H54 (cell line): ENCODE measurements at regions not wholly inside any gene's neighbourhood (a gene's known extent, or its start where the extent isn't known, plus 50 kb on each side); places are given as distances from the start of the nearest gene placed in this dataset.

Experiments used
- DNase-seq: peaks from one replicate; pipeline ENCODE4 v3.0.0; 2011; ENCODE audit warnings: low spot score, mixed read lengths; ENCODE audit not compliant: insufficient read length
- FAIRE-seq: peaks from 3 replicates; lab custom pipeline; 2011; peaks lifted over from hg19 to GRCh38; lab: Jason Lieb, UNC
- POLR2A ChIP-seq: IDR thresholded peaks from 2 replicates; pipeline ENCODE4 v1.6.1; 2011; ENCODE audit warnings: low read depth, mild to moderate bottlenecking, low read length

DNA sequence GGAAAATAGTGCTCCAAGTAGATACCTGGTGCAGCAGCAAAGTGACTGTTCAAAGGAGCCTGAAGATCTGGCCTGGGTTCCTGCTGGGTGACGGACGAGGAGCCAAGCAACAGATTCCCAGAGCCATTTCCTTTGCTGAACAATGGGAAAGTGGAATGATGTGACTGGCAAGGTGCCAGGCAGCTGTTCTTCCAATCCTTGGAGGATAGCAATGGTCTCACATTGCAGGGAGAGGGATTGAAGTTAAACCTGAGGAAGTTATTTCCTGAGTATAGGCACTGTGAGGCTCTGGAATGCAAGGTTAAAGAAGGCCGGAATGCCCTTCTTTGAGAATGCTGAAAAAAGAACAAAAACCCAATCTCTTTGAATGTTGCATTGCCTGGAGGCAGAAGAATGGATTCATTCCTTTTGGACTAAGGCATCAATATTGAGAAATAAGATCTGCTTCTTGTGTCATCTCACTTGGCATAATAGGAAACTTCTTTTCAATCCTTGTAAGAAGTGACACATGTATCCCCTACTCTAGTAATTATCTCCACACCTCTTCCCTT is 223.8 kb downstream of the BLID start:
- no peak for TF ChIP-seq POLR2A
- FAIRE-seq (no peak), DNase-seq (no peak)

DNA sequence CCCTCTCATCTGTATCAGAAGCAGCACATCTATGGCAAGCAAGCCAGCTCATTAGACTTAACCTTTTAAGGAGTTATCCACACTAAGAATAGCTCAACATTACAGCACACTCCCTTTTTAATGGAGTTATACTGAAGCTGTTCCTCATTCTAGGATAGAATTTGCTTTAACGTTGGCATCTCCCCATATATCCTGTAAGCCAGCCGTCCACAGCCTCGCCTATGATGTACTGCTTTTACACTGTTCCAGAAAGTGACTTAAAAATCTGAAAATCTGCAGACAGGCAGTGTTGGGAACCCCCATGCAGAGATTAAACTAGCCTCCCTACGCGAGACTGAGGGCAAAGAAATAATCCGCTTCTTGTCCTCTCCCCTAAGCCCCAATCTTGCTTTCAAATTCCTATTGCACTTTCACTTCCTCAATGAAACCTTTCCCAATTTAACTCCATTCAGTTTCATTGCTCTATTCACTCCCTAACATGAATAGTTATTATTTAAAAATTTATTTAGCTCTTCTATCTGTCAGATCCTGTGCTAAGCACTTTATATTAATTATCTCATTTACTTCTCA is 225.0 kb downstream of the BLID start:
- FAIRE-seq (no peak), DNase-seq (no peak)
- TF ChIP-seq POLR2A = no peak

DNA sequence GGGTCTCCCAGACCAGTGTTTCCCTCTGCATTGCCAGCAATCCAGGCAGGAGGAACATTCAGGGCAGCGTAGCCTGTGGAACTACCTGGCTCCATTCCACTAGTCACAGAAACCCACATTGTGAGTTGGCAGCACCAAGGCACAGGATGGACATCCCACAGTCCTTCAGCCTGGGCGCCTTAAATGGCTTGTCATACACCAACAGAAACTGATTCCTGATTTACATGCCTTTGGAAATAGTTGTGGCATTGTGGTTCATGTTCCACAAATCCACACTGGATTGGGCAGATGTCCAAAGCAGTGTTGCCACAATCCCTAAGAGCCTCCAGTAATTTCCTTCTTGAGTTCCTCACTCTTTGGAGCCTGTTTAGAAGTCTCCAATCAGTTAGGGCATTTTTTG is 225.6 kb downstream of the BLID start:
- no peak for TF ChIP-seq POLR2A
- FAIRE-seq (peak; percentile 67), DNase-seq (no peak)

DNA sequence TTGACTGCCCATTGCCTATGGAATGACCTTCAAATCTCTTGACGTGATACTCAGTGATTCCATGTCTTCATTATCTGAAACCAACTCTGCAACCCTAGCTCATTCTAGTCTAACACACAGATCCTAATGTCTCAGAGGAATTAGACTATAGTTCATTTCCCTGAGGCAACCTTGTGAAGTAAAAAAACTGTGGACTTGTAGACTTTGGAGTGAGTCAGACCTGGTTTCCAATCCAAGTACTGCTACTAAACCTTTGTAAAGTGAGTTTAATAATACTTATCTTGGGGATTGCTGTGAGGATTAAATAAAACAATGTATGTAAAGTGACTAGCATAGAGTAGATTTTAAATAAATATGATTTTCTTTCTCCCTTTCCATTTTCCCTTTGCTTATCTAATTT is 226.1 kb downstream of the BLID start:
- FAIRE-seq = no peak
- TF ChIP-seq POLR2A = no peak
- no peak for DNase-seq

DNA sequence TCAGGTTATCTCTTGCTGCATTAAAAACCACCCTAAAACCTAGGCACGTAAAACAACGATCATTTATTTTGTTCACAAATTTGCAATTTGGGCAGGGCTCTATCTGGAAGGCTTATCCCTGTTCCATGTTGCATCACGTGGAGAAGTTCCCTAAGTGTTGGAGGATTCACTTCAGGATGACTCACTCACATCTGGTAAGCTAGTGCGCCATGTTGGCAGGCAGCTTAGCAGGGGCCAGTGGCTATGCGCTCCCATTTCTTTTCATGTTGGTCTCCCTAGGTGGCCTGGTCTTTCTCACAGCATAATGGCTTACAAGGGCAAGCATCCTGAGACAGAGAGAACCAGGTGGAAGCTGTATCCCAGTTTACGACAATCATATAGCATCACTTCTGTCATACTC is 226.8 kb downstream of the BLID start:
- DNase-seq (no peak), FAIRE-seq (no peak)
- TF ChIP-seq POLR2A = no peak

DNA sequence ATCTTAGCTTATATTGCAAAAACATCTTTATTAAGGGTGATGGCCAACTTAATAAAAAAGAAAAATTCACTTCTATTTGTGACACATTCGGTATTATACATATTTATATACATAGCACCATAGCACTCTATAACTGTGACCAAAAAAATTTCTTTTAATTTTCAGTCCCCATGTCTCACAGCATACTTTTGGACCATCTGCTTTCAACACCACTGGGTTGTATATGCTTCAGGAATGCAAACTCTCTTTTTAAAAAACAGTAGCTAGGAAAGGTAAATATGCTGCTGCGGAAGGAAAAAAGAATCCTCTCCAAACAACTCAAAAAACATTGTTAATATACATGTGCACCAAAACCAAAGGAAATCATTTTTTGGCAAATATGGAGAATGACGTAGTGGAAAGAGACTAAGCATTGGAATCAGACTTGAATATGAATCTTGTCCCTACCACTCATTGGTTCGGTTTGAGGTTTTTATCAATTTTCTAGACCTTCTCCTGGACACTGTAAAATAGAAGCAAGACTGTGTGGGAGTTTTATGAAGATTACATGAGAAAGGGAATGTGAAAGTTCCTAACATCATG is 227.9 kb downstream of the BLID start:
- FAIRE-seq (no peak), DNase-seq (no peak)
- TF ChIP-seq POLR2A = no peak

DNA sequence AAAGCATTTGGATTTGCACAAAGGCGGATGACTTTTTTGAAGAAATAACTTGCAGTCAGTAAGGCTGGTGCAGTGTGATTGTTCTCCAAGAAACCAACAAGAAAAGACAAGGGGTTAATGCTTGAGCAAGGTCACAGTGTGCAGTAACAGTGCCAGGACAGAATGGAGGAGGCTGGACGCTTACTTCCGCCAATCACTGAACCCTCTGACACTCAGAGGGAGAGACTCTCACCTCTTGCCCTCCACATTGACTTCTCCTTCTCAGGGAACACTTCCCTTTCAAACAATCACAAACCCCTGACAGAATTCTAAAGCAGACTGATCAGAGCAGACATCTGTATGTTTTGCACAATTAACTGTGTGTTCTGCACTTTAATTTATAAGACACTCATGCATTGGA is 228.4 kb downstream of the BLID start:
- FAIRE-seq (no peak), DNase-seq (no peak)
- no peak for TF ChIP-seq POLR2A

DNA sequence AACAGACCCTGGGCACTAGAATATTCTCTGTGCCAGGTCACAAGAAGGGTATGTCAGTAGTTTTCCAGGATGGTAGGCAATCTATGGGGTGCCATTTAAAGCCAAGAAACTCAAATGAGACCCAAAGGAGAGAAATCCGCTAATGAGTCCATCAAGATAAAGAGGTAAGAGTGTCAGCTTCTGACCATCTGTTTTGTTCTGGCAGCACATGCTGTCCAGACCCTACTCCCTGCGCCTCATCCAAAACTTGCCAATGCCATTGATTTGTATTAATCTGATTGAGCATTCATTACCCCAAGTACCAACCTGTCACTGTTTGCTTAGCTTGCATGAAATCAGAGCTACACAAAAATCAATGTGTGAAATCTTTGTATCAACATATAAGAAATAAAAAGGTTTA is 229.0 kb downstream of the BLID start:
- no peak for TF ChIP-seq POLR2A
- FAIRE-seq (no peak), DNase-seq (no peak)

DNA sequence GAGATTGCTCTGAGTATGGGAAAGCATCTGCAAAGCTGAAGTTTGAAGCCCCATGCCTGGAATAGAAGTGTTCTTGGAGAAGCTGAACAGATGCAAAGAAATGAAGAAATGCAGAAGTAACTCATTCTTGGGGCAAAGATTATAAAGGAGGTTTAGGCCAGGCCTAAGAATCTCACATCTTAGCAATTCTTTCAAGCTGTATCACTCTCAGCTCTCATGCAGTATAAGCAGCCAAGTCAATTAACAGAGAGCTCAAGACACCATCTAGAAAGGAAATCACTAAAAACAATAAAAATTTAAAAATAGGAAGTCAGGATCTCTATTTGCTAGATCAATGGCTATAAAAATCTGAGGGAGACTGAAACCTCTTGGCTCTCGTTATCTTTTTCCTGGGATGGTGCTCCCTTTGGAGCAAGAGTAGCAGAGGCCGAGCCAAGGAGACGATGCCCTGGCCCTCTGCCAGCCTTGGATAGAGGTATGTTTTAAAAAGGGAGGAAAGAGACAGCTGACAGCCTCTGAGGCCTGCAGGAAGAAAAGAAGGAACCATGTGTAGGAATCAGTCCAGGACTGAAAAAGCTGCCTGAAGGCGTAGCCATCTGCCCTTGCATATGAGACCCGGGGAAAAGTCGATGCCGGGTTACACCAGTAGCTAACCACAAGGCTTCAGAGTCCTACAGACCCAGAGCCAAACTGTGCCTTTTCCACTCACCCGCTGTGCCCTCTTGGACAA is 229.8 kb downstream of the BLID start:
- TF ChIP-seq POLR2A = no peak
- DNase-seq (no peak), FAIRE-seq (no peak)

DNA sequence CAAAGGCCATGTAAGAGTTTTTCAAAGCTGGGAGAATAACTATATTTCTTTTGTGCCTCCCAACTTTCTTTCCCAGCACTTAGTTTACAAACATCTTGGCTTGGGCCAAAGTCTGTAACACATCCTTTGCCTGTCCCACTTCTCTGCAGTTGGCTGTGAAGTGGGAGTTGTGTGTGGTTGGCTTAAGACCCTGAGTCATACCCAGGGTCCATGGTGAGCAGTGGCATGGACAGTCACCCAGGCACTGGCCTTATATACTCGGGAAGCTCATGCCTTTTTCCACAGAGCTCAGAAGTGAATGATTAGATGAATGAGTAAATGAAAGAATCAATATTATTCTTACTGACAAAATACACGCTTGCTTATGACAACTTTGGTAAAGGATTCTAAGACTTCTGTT is 231.4 kb downstream of the BLID start:
- TF ChIP-seq POLR2A = no peak
- DNase-seq (no peak), FAIRE-seq (no peak)

DNA sequence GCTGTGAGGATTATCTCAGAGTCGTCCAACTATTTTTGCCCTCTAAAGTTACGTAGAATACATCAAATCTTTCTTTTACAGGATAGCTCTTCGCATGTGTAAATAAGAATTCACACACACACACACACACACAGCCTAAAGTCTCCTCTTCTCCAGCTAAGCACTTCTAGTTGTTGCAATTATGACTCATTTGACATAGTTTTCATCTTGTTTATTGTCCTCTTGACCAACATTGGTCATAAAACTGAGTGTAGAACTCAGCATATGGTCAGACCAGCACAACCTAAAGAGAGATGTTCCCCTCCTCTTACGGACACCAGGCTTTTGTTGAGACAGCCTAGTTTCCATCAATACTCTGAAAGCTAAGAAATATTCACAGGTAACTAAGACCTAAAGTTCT is 234.2 kb downstream of the BLID start:
- DNase-seq (no peak), FAIRE-seq (no peak)
- no peak for TF ChIP-seq POLR2A

DNA sequence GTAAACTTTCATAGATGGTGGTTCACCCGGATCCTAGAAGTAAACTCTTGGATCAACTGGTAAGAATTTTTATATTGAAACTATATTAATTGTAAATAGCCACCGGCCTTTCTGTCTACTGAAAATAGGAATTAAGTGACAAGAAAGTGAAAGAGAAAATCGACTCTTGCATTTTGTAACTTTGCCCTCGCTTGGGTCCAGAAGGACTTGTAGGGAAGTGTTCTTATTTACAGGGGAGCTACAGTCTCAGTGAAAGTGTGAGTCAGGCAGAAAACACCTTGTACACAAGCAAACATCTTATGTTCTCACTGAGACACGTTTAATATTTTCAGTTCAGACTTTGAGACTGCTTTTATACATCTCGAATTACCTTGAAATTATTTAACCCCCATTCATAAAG is 238.9 kb downstream of the BLID start:
- TF ChIP-seq POLR2A = no peak
- no peak for FAIRE-seq

DNA sequence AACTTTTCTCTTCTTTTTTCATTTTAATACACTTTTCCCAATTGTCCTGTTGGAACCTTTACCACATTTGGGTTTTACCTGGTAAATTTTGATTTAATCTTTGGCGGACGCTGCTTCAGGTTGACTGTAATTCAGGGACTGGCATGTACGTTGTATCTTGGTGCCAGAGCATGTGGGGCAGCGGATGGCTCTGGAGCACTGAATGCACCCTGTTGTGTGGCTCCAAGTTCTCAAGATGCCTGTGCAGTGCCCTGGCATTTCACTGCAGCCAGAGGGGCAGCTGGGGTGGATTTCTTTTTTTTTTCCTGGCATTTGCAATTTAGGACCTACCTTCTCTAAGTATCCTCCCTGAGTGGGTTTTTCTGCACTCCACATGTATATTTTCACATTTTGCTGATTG is 242.2 kb downstream of the BLID start:
- no peak for FAIRE-seq
- DNase-seq = no peak
- no peak for TF ChIP-seq POLR2A

More for the DNA sequence above, 238.9 kb downstream of the BLID start:
- DNase-seq = no peak

DNA sequence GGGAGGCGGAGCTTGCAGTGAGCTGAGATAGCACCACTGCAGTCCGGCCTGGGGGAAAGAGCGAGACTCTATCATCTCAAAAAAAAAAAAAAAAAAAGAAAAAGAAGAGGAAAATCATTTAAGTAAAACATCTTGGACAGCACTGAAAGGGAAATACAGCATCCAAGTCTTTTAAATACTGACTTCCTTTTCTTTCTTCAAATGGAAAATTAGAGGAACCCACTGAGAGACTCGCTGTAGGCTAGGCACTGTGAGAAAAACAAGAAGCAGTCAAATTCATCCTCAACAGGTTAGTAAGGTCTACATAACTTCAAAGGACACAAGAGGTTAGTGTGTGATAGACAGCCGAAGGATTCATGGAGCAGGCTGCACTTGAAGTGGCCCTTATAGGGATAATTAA is 243.7 kb downstream of the BLID start:
- DNase-seq = no peak
- no peak for FAIRE-seq
- no peak for TF ChIP-seq POLR2A
